HG02943 (cell line): ENCODE measurements at regions not wholly inside any gene's neighbourhood (a gene's known extent, or its start where the extent isn't known, plus 50 kb on each side); places are given as distances from the start of the nearest gene placed in this dataset.
"Not testable (repeated sequence)": the region's sequence is repeated elsewhere in the genome, so short reads cannot be mapped to it uniquely, and the experiment has no call there.

Experiments
- ATAC-seq: cut with Tn5 transposase; IDR thresholded peaks from one replicate; pipeline ENCODE4 v1.9.1; 2021; ENCODE audit warnings: mild to moderate bottlenecking, low read depth, moderate library complexity; ENCODE audit not compliant: unreplicated experiment

DNA sequence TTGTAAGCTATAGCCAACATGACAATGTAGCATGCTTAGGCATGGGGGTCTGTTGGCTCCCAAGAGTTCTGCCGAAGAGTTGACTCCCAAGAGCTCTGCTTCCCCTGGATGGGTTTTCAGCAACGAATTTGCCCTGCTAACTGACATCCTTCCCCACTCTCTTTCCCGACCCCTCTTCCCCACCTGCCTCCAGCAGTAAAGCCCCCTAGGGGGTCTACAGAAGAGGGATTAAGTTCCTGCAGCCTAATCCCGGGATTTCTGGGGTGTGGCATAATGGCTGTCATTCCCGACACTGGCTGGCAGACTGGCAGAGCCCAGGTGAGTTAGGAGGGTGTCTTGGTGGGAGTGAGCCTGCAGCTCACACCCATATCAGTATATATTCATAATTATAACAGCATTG, 121.0 kb upstream of the ZNF184 start:
- no peak for ATAC-seq

DNA sequence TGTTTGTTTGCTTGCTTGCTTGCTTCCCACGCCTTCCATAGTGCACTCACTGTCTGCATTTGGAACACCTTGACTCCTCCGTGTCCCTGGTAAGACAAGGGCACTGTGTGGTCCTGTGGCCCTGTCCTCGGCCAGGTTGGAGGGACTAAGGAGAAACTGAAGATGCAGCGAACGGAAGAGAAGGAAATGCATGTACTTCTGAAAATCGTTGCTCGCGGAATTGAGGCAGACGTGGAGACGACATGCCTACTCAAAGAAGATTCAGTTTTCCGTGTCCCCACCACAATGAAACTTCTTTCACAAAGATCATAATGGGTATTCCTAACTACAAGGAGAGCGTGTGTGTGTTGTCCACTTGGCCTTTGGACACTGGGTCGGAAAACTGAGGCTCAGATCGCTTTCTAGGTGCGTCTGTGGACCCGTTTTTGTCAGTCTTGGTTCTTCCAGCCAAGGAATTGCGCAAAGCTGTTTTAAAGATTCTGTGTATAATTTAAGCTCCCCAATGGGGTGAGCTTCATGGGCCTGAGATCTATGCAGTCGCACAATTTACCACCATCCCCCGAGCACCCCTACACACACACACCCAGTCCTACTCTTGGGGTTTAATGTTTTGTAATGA, 120.4 kb upstream of the ZNF184 start:
- ATAC-seq: peak; percentile 8

DNA sequence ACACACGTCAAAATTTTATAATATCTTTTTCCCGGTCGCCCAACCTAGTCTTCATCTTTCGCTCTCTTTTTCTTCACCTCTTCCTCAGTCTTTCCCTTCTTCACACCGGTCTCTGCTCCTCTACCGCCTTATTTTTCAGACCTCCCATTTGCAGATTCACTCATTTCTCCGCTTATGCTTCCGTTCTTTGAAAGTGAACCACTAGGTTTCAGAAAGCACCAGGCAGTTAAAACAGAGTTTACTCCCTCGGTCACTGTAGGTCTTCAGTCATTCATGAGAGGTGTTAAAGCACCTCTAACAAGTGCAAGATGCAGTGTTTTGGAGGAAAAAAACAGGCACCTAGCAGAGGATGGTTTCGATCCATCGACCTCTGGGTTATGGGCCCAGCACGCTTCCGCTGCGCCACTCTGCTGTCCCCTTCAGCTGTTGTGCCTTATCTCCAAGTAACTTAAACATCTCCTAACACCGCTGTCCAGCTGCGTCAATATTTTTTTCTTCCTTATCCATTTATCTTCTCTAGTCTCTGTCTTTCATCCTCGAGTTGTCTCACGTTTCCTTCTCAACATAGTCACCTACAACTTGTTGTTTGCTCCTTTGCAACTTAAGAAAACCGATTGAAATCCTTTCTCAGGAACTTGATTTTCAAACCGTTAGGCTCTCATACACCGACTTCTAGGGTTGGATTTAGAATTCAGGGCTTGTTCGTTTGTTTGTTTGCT, 119.7 kb upstream of the ZNF184 start:
- ATAC-seq: peak; percentile 78

DNA sequence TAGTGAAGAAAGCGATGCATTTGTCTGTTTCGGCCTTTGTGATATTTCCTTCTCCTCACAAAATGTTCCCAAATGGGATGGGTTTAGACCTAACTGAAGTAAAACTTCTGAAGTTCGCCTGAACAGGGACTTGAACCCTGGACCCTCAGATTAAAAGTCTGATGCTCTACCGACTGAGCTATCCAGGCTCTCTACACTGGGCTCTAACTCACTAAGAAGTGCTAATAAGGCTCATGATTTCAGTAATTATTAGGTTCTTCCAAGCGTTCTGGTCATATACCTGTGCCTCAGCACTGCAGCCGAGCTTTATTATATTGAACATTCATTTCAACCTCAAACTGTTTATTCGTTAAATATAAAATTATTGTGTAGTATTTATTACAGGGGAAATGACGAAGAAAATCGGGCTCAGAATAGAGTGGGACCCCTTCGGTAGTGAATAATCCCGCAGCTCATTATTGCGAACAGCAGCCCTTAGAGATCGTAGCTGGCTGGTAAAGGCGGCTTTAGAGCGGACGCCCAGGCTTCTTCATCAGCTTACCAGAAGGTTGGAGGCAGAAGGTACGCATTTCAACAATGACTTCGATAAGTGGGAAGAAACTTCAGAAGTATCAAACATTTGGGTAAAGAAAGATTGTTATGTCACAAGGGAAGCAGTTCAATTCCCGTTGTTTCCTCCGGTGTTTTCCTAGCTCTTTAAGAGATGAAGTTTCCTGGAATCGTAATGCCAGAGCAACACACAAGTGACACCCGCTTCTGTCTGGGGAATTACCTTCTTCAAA, 119.0 kb upstream of the ZNF184 start:
- no peak for ATAC-seq

DNA sequence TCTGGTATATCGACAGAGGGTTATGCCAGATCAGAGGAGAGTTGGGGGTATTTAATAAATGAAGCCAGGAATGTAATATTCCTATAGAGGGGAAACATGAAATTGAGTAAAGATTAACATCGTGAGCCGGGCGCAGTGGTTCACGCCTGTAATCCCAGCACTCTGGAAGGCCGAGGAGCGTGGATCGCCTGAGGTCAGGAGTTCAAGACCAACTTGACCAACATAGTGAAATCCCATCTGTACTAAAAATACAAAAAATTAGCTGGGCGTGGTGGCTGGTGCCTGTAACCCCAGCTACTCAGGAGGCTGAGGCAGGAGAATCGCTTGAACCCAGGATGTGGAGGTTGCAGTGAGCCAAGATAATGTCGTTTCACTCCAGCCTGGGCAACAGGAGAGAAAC, 112.4 kb upstream of the ZNF184 start:
- ATAC-seq: not testable (repeated sequence)

DNA sequence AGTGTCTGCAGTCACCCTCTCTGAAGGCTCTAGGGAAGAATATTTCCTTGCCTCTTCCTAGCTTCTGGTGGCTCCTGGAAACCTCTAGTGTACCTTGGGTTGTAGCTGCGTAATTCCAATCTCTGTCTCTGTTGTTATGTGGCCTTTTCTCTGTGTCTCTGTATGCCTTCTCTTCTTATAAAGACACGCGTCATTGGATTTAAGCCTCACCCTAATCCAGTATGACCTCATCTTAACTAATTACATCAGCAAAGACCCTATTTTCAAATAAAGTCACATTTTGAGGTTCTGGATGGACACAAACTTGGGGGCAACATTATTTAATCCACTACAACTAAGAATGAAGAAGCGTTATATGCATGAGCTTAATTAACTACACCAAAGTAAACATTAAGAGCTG, 111.4 kb upstream of the ZNF184 start:
- ATAC-seq: no peak

GRCh38 chr6:27582928-27583725, 110.2 kb upstream of the ZNF184 start:
- no peak for ATAC-seq

GRCh38 chr6:27579973-27580372, 107.1 kb upstream of the ZNF184 start:
- no peak for ATAC-seq

GRCh38 chr6:27577922-27578321, 105.0 kb upstream of the ZNF184 start:
- no peak for ATAC-seq

DNA sequence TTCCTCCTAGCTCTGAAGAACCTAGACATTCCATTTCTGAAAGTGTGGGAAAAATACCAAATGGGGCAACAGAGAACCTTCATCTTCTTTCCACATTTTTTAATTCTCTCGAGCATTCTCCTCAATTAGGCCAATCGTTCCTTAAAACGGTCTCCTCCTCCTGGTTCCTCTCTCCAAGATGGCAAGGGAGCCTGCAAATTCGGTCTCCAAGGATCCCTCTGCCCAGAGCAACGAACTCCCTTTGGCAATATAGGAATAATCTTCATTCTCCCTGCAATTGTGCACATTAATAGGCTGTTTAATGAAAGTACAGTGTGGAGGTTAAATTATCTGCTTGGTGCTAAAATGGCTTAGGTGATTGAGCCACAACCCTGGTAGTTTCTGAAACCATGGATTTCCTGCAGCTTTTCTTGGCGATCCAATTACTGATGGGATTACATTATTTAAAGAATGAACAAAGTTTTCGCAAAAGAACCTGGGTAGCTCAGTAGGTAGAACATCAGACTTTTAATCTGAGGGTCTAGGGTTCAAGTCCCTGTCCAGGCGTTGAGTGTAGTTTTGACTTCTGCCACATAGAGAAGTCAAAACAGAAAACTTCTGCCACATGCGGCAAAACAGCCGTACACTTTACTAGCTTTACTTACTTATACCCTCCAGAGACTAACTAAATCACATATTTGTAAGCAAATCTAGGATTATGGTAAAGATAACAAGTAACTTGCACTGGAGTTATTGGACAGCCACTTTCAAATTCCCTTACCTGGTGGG, 102.9 kb upstream of the ZNF184 start:
- ATAC-seq: no peak

- no peak for ATAC-seq
These were observed 95.5 kb upstream of the ZNF184 start for GRCh38 chr6:27568226-27568897.

GRCh38 chr6:27565839-27566779, 93.2 kb upstream of the ZNF184 start:
- no peak for ATAC-seq

- no peak for ATAC-seq
These were observed 89.1 kb upstream of the ZNF184 start for GRCh38 chr6:27562027-27562410.

DNA sequence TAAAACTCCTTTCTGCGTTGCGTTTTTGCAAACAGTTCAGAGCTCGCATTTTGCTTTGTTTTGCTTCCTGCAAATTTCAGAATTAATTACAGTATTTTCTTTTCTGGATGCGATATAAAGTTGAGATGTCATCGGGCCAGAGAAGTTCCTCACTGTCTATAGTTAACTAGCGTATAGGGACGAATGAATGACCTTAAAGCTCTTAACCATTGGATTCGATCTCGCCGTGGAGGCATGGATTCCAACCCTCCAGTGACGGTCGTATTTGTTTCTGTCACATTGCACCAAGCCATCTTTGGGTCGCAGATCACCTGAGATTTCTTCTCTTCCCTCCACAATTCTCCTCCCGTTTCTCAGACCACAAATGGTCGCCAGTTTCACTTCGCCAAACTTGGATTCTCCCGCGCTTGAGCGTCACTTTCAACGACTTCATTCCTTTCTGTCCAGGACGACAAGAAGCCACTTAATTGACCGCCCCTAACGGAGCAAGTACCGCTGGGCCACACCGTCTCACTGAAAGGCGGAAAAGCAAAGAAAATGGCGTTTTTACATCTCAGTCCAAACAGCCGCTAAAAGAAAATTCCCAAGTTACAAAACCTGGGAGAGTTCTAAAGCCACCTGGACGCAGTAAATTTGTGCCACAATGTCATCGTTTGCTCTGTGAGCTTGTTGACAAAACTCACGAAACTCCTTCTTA, 85.3 kb upstream of the ZNF184 start:
- no peak for ATAC-seq

DNA sequence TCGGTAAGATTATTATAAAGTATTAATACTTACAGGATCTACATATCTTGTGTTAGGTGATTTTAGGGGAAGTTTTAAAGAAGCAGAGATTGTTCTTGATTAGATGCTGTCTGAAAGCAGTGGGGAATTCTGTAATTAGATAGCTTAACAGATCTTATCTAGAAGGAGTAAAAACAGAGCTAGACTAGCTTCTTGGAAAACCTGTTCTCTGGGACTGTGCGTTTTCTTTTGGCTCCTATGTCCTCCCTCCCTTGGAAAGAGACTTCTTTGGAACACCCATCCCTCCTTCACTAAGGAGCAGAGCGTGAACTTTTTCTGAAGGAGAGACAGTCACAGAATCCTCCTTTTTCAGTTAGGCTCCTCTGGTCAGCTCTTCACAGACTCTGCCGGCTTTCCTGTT, 83.5 kb upstream of the ZNF184 start:
- no peak for ATAC-seq

- ATAC-seq: no peak
These were observed 80.4 kb upstream of the ZNF184 start for GRCh38 chr6:27553123-27553904.

DNA sequence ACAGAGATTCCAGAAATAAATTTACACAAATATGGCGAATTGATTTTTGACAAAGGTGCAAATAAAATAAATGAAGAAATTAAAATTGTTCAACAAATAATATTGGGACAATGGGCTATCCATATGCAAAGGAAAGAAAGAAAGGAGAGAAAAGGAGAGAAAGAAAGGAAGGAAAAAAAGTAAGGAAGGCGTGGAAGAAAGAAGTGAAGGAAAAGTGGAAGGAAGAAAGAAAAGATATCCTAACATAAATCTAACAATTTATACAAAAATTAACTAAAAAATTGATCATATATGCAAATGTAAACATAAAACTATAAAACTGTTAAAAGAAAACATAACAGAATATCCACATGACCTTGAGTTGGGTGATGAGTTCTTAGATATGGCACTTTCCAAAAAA, 78.7 kb upstream of the ZNF184 start:
- no peak for ATAC-seq
